D721Med (cell line): ENCODE measurements at regions not wholly inside any gene's neighbourhood (a gene's known extent, or its start where the extent isn't known, plus 50 kb on each side); places are given as distances from the start of the nearest gene placed in this dataset.

Source experiments
- DNase-seq: peaks from one replicate; pipeline ENCODE4 v3.0.0; 2011; ENCODE audit warnings: low spot score; ENCODE audit not compliant: insufficient read length
- FAIRE-seq: peaks from 2 replicates; lab custom pipeline; 2011; peaks lifted over from hg19 to GRCh38; lab: Jason Lieb, UNC
- TF ChIP-seq, protein P1 (sequence below): IDR thresholded peaks from 2 replicates; pipeline ENCODE4 v1.5.1; 2012; ENCODE audit warnings: mild to moderate bottlenecking, control low read depth; ENCODE audit not compliant: insufficient read depth; ENCODE audit errors: missing control alignments

DNA sequence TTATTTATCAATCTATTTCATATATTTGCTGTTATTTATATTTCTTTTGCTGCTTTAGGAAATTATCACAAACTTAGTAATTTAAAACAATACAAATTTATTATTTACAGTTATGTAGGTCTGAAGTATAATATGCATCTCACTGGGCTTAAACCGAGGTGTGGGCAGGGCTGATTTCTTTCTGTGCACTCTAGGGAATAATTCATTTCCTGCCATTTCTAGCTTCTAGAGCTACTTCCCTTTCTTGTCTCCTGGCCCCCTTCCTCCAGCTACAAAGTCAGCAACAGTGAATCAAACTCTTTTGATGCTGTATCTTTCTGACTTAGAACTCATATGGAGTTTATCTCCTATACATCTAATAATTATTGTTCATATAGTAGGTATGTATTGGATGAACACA is 303.5 kb upstream of the ARSJ start:
- TF ChIP-seq, protein P1, sequence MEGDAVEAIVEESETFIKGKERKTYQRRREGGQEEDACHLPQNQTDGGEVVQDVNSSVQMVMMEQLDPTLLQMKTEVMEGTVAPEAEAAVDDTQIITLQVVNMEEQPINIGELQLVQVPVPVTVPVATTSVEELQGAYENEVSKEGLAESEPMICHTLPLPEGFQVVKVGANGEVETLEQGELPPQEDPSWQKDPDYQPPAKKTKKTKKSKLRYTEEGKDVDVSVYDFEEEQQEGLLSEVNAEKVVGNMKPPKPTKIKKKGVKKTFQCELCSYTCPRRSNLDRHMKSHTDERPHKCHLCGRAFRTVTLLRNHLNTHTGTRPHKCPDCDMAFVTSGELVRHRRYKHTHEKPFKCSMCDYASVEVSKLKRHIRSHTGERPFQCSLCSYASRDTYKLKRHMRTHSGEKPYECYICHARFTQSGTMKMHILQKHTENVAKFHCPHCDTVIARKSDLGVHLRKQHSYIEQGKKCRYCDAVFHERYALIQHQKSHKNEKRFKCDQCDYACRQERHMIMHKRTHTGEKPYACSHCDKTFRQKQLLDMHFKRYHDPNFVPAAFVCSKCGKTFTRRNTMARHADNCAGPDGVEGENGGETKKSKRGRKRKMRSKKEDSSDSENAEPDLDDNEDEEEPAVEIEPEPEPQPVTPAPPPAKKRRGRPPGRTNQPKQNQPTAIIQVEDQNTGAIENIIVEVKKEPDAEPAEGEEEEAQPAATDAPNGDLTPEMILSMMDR = no peak
- no peak for FAIRE-seq
- DNase-seq = no peak

GRCh38 chr4:114284629-114285028 is 305.2 kb upstream of the ARSJ start:
- TF ChIP-seq, protein P1 = no peak
- no peak for DNase-seq
- no peak for FAIRE-seq

DNA sequence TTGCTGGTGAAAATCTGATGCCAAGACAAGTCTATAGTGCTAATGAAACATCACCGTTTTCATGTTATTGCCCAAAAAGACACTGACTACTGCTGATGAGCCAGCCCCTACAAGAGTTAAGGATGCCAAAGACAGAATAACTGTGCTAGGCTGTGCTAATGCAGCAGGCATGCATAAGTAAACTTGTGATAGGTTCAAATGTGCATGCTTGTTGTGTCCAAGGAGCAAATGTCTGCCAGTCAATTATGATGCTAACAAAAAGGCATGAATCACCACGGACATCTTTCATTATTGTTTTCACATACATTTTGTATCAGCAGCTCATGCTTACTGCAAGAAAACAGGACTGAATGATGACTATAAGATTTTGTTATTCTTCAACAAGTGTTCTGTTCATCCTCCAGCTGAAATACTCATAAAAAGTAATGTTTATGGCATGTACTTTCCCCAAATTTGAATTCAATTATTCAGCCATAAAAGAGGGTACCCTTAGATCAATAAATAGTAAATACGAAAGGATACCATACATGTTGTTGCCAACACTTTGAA is 306.9 kb upstream of the ARSJ start:
- FAIRE-seq (no peak), DNase-seq (no peak)
- TF ChIP-seq, protein P1 = no peak

DNA sequence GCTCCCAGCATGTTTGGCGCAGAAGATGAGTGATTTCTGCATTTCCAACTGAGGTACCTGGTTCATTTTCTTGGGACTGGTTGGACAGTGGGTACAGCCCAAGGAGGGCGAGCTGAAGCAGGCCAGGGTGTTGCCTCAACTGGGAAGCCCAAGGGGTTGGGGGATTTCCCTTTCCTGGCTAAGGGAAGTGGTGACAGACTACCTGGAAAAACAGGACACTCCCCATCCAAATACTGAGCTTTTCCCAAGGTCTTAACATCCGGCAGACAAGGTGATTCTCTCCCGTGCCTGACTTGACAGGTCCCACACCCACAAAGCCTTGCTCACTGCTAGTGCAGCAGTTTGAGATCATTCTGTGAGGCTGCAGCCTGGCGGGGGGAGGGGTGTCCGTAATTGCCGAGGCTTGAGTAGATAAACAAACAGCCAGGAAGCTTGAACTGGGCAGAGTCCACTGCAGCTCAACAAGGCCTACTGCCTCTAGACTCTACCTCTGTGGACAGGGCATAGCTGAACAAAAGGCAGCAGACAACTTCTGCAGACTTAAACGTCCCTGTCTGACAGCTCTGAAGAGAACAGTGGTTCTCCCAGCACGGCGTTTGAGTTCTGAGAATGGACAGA is 307.7 kb upstream of the ARSJ start:
- DNase-seq (no peak), FAIRE-seq (no peak)
- TF ChIP-seq, protein P1 = no peak

GRCh38 chr4:114296126-114296525 is 302.5 kb upstream of the UGT8 start:
- FAIRE-seq (no peak), DNase-seq (no peak)
- TF ChIP-seq, protein P1 = no peak

- TF ChIP-seq, protein P1 = no peak
- FAIRE-seq (no peak), DNase-seq (no peak)
These were observed 296.1 kb upstream of the UGT8 start for GRCh38 chr4:114302472-114302871.

DNA sequence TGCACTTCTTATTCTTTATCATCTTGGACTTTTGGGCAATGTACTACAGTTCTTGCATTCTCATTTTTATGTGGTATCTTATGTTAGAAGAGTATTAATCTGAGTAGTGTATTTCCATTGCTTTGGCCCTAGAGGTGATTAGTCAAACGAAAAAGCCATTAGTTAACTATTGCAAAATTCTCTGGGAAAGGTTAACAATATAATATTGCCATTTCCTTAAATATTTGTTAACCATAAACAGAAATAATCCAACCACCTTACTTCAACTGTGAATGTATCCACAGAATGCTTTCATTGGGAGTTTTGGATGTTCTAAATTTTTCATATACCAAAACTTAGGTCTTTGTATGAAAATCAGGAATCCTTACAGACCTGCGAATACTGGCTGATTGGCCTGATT is 294.6 kb upstream of the UGT8 start:
- TF ChIP-seq, protein P1 = no peak
- FAIRE-seq = no peak
- no peak for DNase-seq
